ENCODE measurements at regions not wholly inside any gene's neighbourhood (a gene's known extent, or its start where the extent isn't known, plus 50 kb on each side); places are given as distances from the start of the nearest gene placed in this dataset.

DNA sequence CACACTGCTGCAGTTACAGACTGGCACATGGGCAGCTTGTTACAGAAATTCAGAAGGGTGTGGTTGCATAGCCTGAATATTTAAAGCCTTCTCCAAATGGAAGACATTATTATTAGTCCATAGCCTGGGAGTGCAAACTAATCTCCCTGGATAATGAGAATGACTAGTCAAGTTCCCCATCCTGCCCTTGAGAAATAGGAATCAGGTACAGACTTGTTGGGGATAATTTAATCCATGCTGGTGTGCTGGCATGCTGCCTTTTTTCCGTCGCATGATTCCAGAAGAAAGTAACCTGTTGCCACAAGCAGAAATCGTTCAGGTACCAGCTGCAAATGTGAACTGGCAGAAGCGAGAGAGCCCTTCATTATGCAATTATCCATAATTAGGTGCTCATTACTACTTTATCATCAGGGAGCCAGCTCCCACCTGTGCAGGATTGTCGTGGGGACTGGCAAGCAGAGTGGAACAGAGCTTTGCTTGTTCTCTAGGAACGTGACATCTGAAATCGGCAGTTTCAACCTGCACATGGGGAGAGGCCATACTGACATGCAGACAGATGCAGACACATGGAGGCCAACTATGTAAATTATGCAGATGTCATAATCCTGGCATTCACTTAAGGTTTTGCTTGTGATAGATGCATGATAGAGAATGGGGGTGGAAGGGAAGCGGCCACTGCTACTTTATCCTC is 419.4 kb downstream of the PMP22 start:
- WGBS, 2 experiments (ENCODE audit: extremely low coverage in 1 of 2, insufficient coverage in 1 of 2, insufficient read length in 1 of 2, insufficient replicate concordance in 2 of 2, low coverage in 1 of 2, low lambda C conversion rate in 2 of 2, missing lambda C conversion rate in 1 of 2): 82% methylated on average over 7 of the region's 8 CpGs; no CpG with 5 or more reads in 1 of the 2 experiments
- TF ChIP-seq BACH1 (IDR thresholded peaks at IDR 0.05; ENCODE audit: low read length): no peak
- TF ChIP-seq BRCA1 (IDR thresholded peaks at IDR 0.05; ENCODE audit: low read depth, low read length): no peak
- no peak for TF ChIP-seq JUND (IDR thresholded peaks at IDR 0.05; ENCODE audit: low read length)

More for the DNA sequence above, 419.4 kb downstream of the PMP22 start:
- CTCF ChIA-PET (ENCODE audit: partially characterized antibody): interaction anchor here (1.0 to 1.2 kb wide), 2 partner anchors 41 to 203 kb away, joined by 3 to 4 read pairs; no protein-coding TSS in a partner anchor
- H3K36me3 ChIP-seq (ENCODE audit: control insufficient read depth in 2 of 4, insufficient read depth in 4 of 4, low read length in 3 of 4): no peaks in the 10 kb centered on the region
- H3K23me2 ChIP-seq (ENCODE audit: low read depth, low read length): no peaks in the 10 kb centered on the region; the same call in 1 of the 2 replicates
- H2AFZ ChIP-seq (ENCODE audit: low read length): no peak overlapping the region
- no peaks in the 10 kb centered on the region for H3K27me3 ChIP-seq (replicated peaks in 1 of 4; ENCODE audit: control insufficient read depth in 3 of 4, extremely low read depth in 1 of 4, insufficient read depth in 3 of 4, low read length in 3 of 4)
- no peaks in the 10 kb centered on the region for H3K79me2 ChIP-seq (ENCODE audit: control insufficient read depth in 1 of 2, insufficient read depth in 2 of 2, low read length in 2 of 2)
- POLR2A ChIA-PET (ENCODE audit: partially characterized antibody): no interaction called here
- H3K4me3 ChIP-seq (ENCODE audit: extremely low read depth in 1 of 4, insufficient read depth in 2 of 4, low read depth in 3 of 4, low read length in 4 of 4): no peak overlapping the region
- H4K20me1 ChIP-seq (replicated peaks in 1 of 2; ENCODE audit: control insufficient read depth in 1 of 2, insufficient read depth in 2 of 2, low read length in 2 of 2): no peaks in the 10 kb centered on the region
- no peak overlapping the region for H3K18ac ChIP-seq (ENCODE audit: extremely low read depth, low read length)
- H4K91ac ChIP-seq (replicated peaks; ENCODE audit: insufficient read length, low read length): no peak overlapping the region
- H2BK5ac ChIP-seq (ENCODE audit: low read depth, low read length): no peak overlapping the region
- no peak overlapping the region for H2BK15ac ChIP-seq (ENCODE audit: low read length)
- no peak overlapping the region for H2AK5ac ChIP-seq (ENCODE audit: low read depth, low read length)
- no peak overlapping the region for H3K4me2 ChIP-seq (ENCODE audit: insufficient read depth in 1 of 2, low read depth in 2 of 2, low read length in 2 of 2)
- no peak overlapping the region for H2BK120ac ChIP-seq (replicated peaks; ENCODE audit: low read depth, low read length)
- DNase-seq (ENCODE audit: low read depth in 1 of 2, low spot score in 2 of 2) (no peak), FAIRE-seq (no peak)
- no peaks in the 10 kb centered on the region for H3K4me1 ChIP-seq (replicated peaks in 1 of 4; ENCODE audit: control insufficient read depth in 3 of 4, insufficient read depth in 4 of 4, low read length in 3 of 4)
- no peaks in the 10 kb centered on the region for H3K9me3 ChIP-seq (ENCODE audit: insufficient read depth in 2 of 2, low read depth in 1 of 2, low read length in 1 of 2)
- no peak overlapping the region for H2BK20ac ChIP-seq (ENCODE audit: low read length)
- H3K14ac ChIP-seq (ENCODE audit: insufficient read length): no peak overlapping the region
- no peak overlapping the region for H3K27ac ChIP-seq (ENCODE audit: low read depth, low read length)
- H3K9ac ChIP-seq (replicated peaks in 1 of 4; ENCODE audit: extremely low read depth in 1 of 4, low read depth in 3 of 4, low read length in 3 of 4): no peak overlapping the region
- no peak overlapping the region for H3K23ac ChIP-seq (ENCODE audit: insufficient read length)
- H3K4ac ChIP-seq (replicated peaks; ENCODE audit: insufficient read length, low read depth, low read length): no peak overlapping the region
- H2BK12ac ChIP-seq (ENCODE audit: low read depth, low read length): no peak overlapping the region
- H3K79me1 ChIP-seq (ENCODE audit: low read depth, low read length): no peaks in the 10 kb centered on the region
- no peak overlapping the region for H4K8ac ChIP-seq (ENCODE audit: extremely low read depth, insufficient read depth, low read length)
- no peak overlapping the region for H4K5ac ChIP-seq (ENCODE audit: insufficient read length, low read depth, low read length)
- no peak overlapping the region for H3K56ac ChIP-seq (replicated peaks; ENCODE audit: insufficient read length, low read depth, low read length)

Measured in H1 (cell line).